ENCODE measurements at regions not wholly inside any gene's neighbourhood (a gene's known extent, or its start where the extent isn't known, plus 50 kb on each side); places are given as distances from the start of the nearest gene placed in this dataset.

DNA sequence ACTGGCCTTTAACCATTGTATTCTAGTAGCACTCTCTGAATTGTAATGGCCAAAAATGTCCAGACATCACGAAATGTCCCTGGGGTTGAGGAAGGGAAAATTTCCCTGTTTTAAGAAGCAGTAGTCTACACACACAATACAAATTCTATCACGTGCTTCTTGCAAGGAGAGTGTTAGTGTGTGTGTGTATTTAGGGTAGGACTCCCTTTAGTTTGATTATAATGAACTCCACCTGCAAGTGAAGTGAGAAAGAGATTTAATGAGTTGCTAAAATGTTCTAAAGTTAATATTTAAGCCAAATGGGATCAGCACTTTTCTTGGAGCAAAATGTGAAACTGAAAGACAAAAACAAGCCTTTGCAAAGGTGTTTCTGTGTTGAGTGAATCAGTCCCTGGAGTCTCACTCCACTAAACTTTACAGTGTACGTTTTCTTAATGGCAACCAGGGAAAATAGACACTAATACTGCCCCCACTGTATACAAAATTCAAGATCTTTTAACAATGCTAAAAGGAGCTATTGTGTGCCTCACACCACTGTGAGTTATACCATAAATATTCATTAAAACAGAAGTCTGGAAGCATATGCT lies 590.3 kb upstream of the TENM4 start:
- no peak for TF ChIP-seq POLR2A (IDR thresholded peaks at IDR 0.05; ENCODE audit: low read depth, low read length)
- no peak for TF ChIP-seq POLR2AphosphoS5 (IDR thresholded peaks at IDR 0.05; ENCODE audit: low read depth, low read length)

All from GM12892 (cell line).